ENCODE measurements at regions not wholly inside any gene's neighbourhood (a gene's known extent, or its start where the extent isn't known, plus 50 kb on each side); places are given as distances from the start of the nearest gene placed in this dataset.

DNA sequence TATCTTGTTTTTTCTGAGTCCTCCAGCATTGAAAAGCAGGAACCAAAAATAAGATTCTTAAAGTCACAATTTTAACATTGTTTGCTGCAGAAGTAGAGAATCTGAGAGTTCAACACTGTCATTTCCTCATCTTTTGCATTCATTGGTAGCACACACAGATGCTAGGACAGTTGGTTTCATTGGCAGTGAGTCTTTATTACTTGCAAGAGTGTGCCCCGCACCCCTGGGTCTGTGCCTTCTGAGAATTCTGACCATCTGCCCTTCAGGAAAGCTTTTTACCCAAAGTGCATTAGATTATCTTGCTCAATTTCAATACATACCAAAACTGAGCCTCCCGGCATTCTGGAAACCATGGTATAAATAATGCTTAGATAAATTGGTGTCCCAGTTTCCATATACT lies 247.7 kb upstream of the SLITRK1 start:
- H3K36me3 ChIP-seq (ENCODE audit: control insufficient read depth, insufficient read depth, low read length), result no peaks in the 10 kb centered on the region
- H3K27me3 ChIP-seq (replicated peaks; ENCODE audit: control insufficient read depth, insufficient read depth, low read length), result no peaks in the 10 kb centered on the region
- no TSS peak for BruUV-seq (replicated peaks)
- Mint-ChIP-seq H3K4me3 (ENCODE audit: unreplicated experiment) (no peak overlapping the region), H3K4me1 (ENCODE audit: low read depth, unreplicated experiment) (no peaks in the 10 kb centered on the region), H3K36me3 (ENCODE audit: insufficient read depth, unreplicated experiment) (no peaks in the 10 kb centered on the region), H3K9me3 (ENCODE audit: unreplicated experiment) (no peaks in the 10 kb centered on the region), H3K27ac (ENCODE audit: unreplicated experiment) (no peak overlapping the region), H3K27me3 (ENCODE audit: insufficient read depth, unreplicated experiment) (no peaks in the 10 kb centered on the region)
- TF ChIP-seq, protein P1, sequence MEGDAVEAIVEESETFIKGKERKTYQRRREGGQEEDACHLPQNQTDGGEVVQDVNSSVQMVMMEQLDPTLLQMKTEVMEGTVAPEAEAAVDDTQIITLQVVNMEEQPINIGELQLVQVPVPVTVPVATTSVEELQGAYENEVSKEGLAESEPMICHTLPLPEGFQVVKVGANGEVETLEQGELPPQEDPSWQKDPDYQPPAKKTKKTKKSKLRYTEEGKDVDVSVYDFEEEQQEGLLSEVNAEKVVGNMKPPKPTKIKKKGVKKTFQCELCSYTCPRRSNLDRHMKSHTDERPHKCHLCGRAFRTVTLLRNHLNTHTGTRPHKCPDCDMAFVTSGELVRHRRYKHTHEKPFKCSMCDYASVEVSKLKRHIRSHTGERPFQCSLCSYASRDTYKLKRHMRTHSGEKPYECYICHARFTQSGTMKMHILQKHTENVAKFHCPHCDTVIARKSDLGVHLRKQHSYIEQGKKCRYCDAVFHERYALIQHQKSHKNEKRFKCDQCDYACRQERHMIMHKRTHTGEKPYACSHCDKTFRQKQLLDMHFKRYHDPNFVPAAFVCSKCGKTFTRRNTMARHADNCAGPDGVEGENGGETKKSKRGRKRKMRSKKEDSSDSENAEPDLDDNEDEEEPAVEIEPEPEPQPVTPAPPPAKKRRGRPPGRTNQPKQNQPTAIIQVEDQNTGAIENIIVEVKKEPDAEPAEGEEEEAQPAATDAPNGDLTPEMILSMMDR (IDR thresholded peaks at IDR 0.05; ENCODE audit: insufficient read depth in 1 of 2, low read depth in 1 of 2, low read length in 1 of 2, severe bottlenecking in 1 of 2, unreplicated experiment in 1 of 2), result no peak
- no peak for DNase-seq
- no peaks in the 10 kb centered on the region for H3K4me1 ChIP-seq
- no peak overlapping the region for H3K4me3 ChIP-seq (ENCODE audit: low read depth, low read length)
- intact Hi-C loops (cut with micrococcal nuclease; ENCODE audit: unreplicated experiment), result no loop called here
- POLR2A ChIA-PET, result no interaction called here
- H3K9me3 ChIP-seq, result no peaks in the 10 kb centered on the region
- CTCF ChIA-PET, result no interaction called here

DNA sequence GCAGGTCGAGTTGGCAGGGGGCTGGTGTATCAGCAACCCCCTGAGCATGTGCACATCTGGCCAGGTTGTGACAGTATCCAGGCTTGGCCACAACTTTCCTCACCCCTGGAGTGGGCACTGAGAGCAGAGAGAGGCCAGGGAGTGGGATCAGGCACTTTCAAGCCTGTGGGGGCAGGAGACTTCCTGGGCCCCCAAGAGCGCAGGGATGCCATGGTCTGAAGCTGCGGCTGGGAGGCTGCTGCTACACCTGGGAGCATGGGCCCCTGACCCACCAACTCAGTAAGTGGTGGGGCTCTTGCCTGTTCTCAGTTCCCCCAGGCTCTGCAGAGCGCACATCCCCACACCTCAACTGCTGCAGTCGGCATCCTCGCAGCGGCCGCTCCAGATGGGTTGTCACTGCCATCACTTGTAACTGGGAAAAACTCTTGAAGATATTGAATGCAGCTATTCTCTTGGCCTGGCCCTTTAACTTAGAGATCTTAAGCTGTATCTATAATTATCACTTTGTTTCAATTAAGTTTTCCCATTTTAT lies 245.4 kb upstream of the SLITRK1 start:
- ChIA-PET POLR2A (no interaction called here), CTCF (no interaction called here)
- TF ChIP-seq, protein P1 (IDR thresholded peaks at IDR 0.05; ENCODE audit: insufficient read depth in 1 of 2, low read depth in 1 of 2, low read length in 1 of 2, severe bottlenecking in 1 of 2, unreplicated experiment in 1 of 2), result no peak
- Mint-ChIP-seq H3K27ac (ENCODE audit: unreplicated experiment) (no peak overlapping the region), H3K4me1 (ENCODE audit: low read depth, unreplicated experiment) (no peaks in the 10 kb centered on the region), H3K36me3 (ENCODE audit: insufficient read depth, unreplicated experiment) (no peaks in the 10 kb centered on the region), H3K4me3 (ENCODE audit: unreplicated experiment) (no peak overlapping the region), H3K9me3 (ENCODE audit: unreplicated experiment) (no peaks in the 10 kb centered on the region), H3K27me3 (ENCODE audit: insufficient read depth, unreplicated experiment) (no peaks in the 10 kb centered on the region)
- no TSS peak for BruUV-seq (replicated peaks)
- no peaks in the 10 kb centered on the region for H3K9me3 ChIP-seq
- intact Hi-C loops (cut with micrococcal nuclease; ENCODE audit: unreplicated experiment), result no loop called here
- H3K27me3 ChIP-seq (replicated peaks; ENCODE audit: control insufficient read depth, insufficient read depth, low read length), result no peaks in the 10 kb centered on the region
- no peak for DNase-seq
- H3K4me3 ChIP-seq (ENCODE audit: low read depth, low read length), result no peak overlapping the region
- H3K4me1 ChIP-seq, result no peaks in the 10 kb centered on the region
- H3K36me3 ChIP-seq (ENCODE audit: control insufficient read depth, insufficient read depth, low read length), result no peaks in the 10 kb centered on the region

DNA sequence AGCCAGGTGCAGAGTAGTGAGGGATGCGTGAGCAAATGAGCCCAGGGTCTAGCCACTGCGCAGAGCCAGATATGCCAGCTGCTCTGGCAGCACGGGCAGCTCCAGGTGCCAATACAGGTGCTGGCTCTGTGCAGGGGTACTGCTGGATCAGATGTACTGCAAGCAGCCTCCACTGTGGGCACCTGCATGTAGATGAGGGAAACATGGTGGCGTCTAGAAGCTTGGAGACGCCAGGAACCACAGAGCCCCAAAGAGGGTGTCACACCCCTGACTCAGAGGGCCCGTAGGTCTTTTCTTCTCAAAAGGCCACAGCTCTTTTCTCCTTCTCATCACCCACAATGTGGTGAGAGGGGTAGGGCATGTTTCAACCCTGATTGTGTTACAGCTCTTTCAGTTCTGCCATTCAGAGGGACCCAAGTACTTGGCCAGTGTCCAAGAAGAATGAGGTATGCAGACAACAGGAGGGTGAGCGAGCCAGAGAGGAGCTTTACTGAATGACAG lies 244.4 kb upstream of the SLITRK1 start:
- intact Hi-C loops (cut with micrococcal nuclease; ENCODE audit: unreplicated experiment), result no loop called here
- Histone ChIP-seq H3K27me3 (replicated peaks; ENCODE audit: control insufficient read depth, insufficient read depth, low read length) (no peaks in the 10 kb centered on the region), H3K4me3 (ENCODE audit: low read depth, low read length) (no peak overlapping the region), H3K36me3 (ENCODE audit: control insufficient read depth, insufficient read depth, low read length) (no peaks in the 10 kb centered on the region), H3K9me3 (no peaks in the 10 kb centered on the region), H3K4me1 (no peaks in the 10 kb centered on the region)
- POLR2A ChIA-PET, result no interaction called here
- no peak for DNase-seq
- Mint-ChIP-seq H3K9me3 (ENCODE audit: unreplicated experiment) (no peaks in the 10 kb centered on the region), H3K27me3 (ENCODE audit: insufficient read depth, unreplicated experiment) (no peaks in the 10 kb centered on the region), H3K27ac (ENCODE audit: unreplicated experiment) (no peak overlapping the region), H3K4me3 (ENCODE audit: unreplicated experiment) (no peak overlapping the region), H3K36me3 (ENCODE audit: insufficient read depth, unreplicated experiment) (no peaks in the 10 kb centered on the region), H3K4me1 (ENCODE audit: low read depth, unreplicated experiment) (no peaks in the 10 kb centered on the region)
- CTCF ChIA-PET, result no interaction called here
- TF ChIP-seq, protein P1 (IDR thresholded peaks at IDR 0.05; ENCODE audit: insufficient read depth in 1 of 2, low read depth in 1 of 2, low read length in 1 of 2, severe bottlenecking in 1 of 2, unreplicated experiment in 1 of 2), result no peak
- no TSS peak for BruUV-seq (replicated peaks)

Measured in Caco-2 (cell line).